Thoracic aorta (tissue), 2 donors: ENCODE measurements at regions not wholly inside any gene's neighbourhood (a gene's known extent, or its start where the extent isn't known, plus 50 kb on each side); places are given as distances from the start of the nearest gene placed in this dataset.
"Not testable (repeated sequence)": the region's sequence is repeated elsewhere in the genome, so short reads cannot be mapped to it uniquely, and the experiment has no call there.

ENCODE experiments used
- ATAC-seq: fragments of 150-250 bp; one replicate; pipeline ENCODE4 v1.8.0; 2017; ENCODE audit warnings: low read depth; ENCODE audit not compliant: insufficient number of reproducible peaks, low FRiP score
- DNase-seq: peaks from one replicate; pipeline ENCODE4 v3.0.0-alpha.2; 2020; ENCODE audit warnings: low spot score
- H3K27ac ChIP-seq, 2 donors: fragments of 200-600 bp; sonication (generic); 1 replicate in 1 of 2; 2 replicates in 1 of 2; pipeline ENCODE4 v1.5.1; 2016; ENCODE audit warnings: mild to moderate bottlenecking in 2 of 2, moderate library complexity in 2 of 2
- H3K27me3 ChIP-seq: fragments of 200-600 bp; sonication (generic); replicated peaks from 2 replicates; pipeline ENCODE4 v1.6.0; 2016; ENCODE audit warnings: mild to moderate bottlenecking; ENCODE audit not compliant: insufficient read depth
- H3K36me3 ChIP-seq: fragments of 200-600 bp; sonication (generic); one replicate; pipeline ENCODE4 v1.5.1; 2016
- H3K4me1 ChIP-seq, 2 donors: fragments of 200-600 bp; sonication (generic); 1 replicate in 1 of 2; 2 replicates in 1 of 2; pipeline versions ENCODE4 v1.5.1 to v1.6.0; 2016; ENCODE audit warnings: low read depth in 2 of 2, mild to moderate bottlenecking in 1 of 2; ENCODE audit not compliant: control insufficient read depth in 1 of 2
- H3K4me3 ChIP-seq: fragments of 200-600 bp; sonication (generic); 2 replicates; pipeline ENCODE4 v1.5.1; 2016; ENCODE audit warnings: mild to moderate bottlenecking
- H3K9me3 ChIP-seq: fragments of 200-600 bp; sonication (generic); 2 replicates; pipeline ENCODE4 v1.5.1; 2016
- CTCF ChIP-seq: fragments of 200-600 bp; sonication (generic); IDR thresholded peaks from one replicate; pipeline ENCODE4 v1.5.1; 2019; ENCODE audit warnings: antibody characterized with exemption

GRCh38 chr17:43345515-43345914 lies 53.3 kb upstream of the ARL4D start:
- ATAC-seq, H3K27ac ChIP-seq, DNase-seq, H3K27me3 ChIP-seq, H3K4me3 ChIP-seq, H3K36me3 ChIP-seq: not testable (repeated sequence)
- Histone ChIP-seq H3K4me1 (peaks cover 5 to 16% of the 10 kb centered on the region in 2 donors), H3K9me3 (peaks cover 22% of the 10 kb centered on the region)

GRCh38 chr17:43344685-43345084 lies 54.1 kb upstream of the ARL4D start:
- DNase-seq: no peak
- peaks cover 5 to 16% of the 10 kb centered on the region in 2 donors for H3K4me1 ChIP-seq
- no peak for ATAC-seq

GRCh38 chr17:43342589-43342890 lies 56.3 kb upstream of the ARL4D start:
- no peak overlapping the region for H3K4me3 ChIP-seq
- DNase-seq (no peak), ATAC-seq (no peak)
- no peak for TF ChIP-seq CTCF
- no peak overlapping the region for H3K27ac ChIP-seq
- no peaks in the 10 kb centered on the region for H3K36me3 ChIP-seq
- peaks cover 2% of the 10 kb centered on the region for H3K9me3 ChIP-seq
- no peaks in the 10 kb centered on the region for H3K27me3 ChIP-seq
- H3K4me1 ChIP-seq: peaks cover 5 to 16% of the 10 kb centered on the region in 2 donors

More at GRCh38 chr17:43344685-43345084, 54.1 kb upstream of the ARL4D start:
- Histone ChIP-seq H3K36me3 (no peaks in the 10 kb centered on the region), H3K4me3 (no peak overlapping the region), H3K9me3 (peaks cover 22% of the 10 kb centered on the region), H3K27me3 (no peaks in the 10 kb centered on the region), H3K27ac (no peak overlapping the region)
- TF ChIP-seq CTCF: no peak

- peak; percentile 89 for ATAC-seq
- peak overlapping the region in 1 of 2 donors; percentile 32 for H3K27ac ChIP-seq
- TF ChIP-seq CTCF: no peak
These were observed 56.8 kb upstream of the ARL4D start for GRCh38 chr17:43341715-43342588.

GRCh38 chr17:43338886-43339516 lies 59.8 kb upstream of the ARL4D start:
- ATAC-seq (no peak), DNase-seq (no peak)
- Histone ChIP-seq H3K36me3 (no peaks in the 10 kb centered on the region), H3K9me3 (no peaks in the 10 kb centered on the region), H3K4me1 (peaks cover 5 to 17% of the 10 kb centered on the region in 2 donors), H3K27me3 (no peaks in the 10 kb centered on the region), H3K27ac (no peak overlapping the region), H3K4me3 (no peak overlapping the region)
- TF ChIP-seq CTCF: peak; percentile 69

More at GRCh38 chr17:43341715-43342588, 56.8 kb upstream of the ARL4D start:
- no peak for DNase-seq
- peak overlapping the region; percentile 19 for H3K4me3 ChIP-seq
- no peaks in the 10 kb centered on the region for H3K9me3 ChIP-seq
- no peaks in the 10 kb centered on the region for H3K36me3 ChIP-seq
- peaks cover 5 to 16% of the 10 kb centered on the region in 2 donors for H3K4me1 ChIP-seq
- H3K27me3 ChIP-seq: no peaks in the 10 kb centered on the region
